Spleen (tissue), 11 donors: ENCODE measurements at regions not wholly inside any gene's neighbourhood (a gene's known extent, or its start where the extent isn't known, plus 50 kb on each side); places are given as distances from the start of the nearest gene placed in this dataset.

ENCODE experiments used
- DNase-seq: peaks from one replicate; pipeline ENCODE4 v3.0.0-alpha.2; 2020
- H3K27ac ChIP-seq, 8 donors: fragments of 200-600 bp; sonication (generic) in 7 of 8; 1 replicate in 4 of 8; 2 replicates in 4 of 8; pipeline versions ENCODE4 v1.5.0 to v1.8.0; 2016 to 2021; ENCODE audit warnings: inconsistent platforms in 4 of 8, mild to moderate bottlenecking in 4 of 8, moderate library complexity in 1 of 8
- H3K27me3 ChIP-seq, 7 donors: fragments of 200-600 bp; sonication (generic) in 6 of 7; replicated peaks in 1 of 7; 1 replicate in 4 of 7; 2 replicates in 3 of 7; pipeline versions ENCODE4 v1.5.0 to v1.8.0; 2016 to 2021; ENCODE audit warnings: inconsistent platforms in 3 of 7, mild to moderate bottlenecking in 1 of 7
- H3K36me3 ChIP-seq, 6 donors: fragments of 200-600 bp; sonication (generic) in 5 of 6; 1 replicate in 4 of 6; 2 replicates in 2 of 6; pipeline versions ENCODE4 v1.5.0 to v1.8.0; 2016 to 2021; ENCODE audit warnings: inconsistent platforms in 2 of 6
- H3K4me1 ChIP-seq, 6 donors: fragments of 200-600 bp; sonication (generic) in 5 of 6; 1 replicate in 3 of 6; 2 replicates in 3 of 6; pipeline versions ENCODE4 v1.5.0 to v1.8.0; 2016 to 2021; ENCODE audit warnings: inconsistent platforms in 3 of 6
- H3K4me3 ChIP-seq, 8 donors: fragments of 200-600 bp; sonication (generic) in 7 of 8; 1 replicate in 4 of 8; 2 replicates in 4 of 8; pipeline versions ENCODE4 v1.5.0 to v1.8.0; 2016 to 2021; ENCODE audit warnings: inconsistent platforms in 4 of 8, mild to moderate bottlenecking in 4 of 8, moderate library complexity in 2 of 8
- H3K9me3 ChIP-seq, 8 donors: fragments of 200-600 bp; sonication (generic) in 7 of 8; 1 replicate in 4 of 8; 2 replicates in 4 of 8; pipeline versions ENCODE4 v1.5.0 to v1.8.0; 2016 to 2021; ENCODE audit warnings: inconsistent platforms in 4 of 8
- CTCF ChIP-seq, 11 experiments: fragments of 200-600 bp in 7 of 11; fragments of 450-650 bp in 4 of 11; sonication (generic) in 4 of 11; IDR thresholded peaks in 8 of 11; conservative IDR thresholded peaks in 3 of 11; 1 replicate in 7 of 11; 2 replicates in 4 of 11; pipeline versions ENCODE4 v1.4.0 to v1.8.0; 2016 to 2021; ENCODE audit warnings: antibody characterized with exemption in 11 of 11, inconsistent platforms in 4 of 11, mild to moderate bottlenecking in 1 of 11
- POLR2A ChIP-seq, 3 donors: fragments of 450-650 bp; IDR thresholded peaks; one replicate each; pipeline ENCODE4 v1.5.1; 2017; ENCODE audit warnings: antibody characterized with exemption in 3 of 3, mild to moderate bottlenecking in 1 of 3
- POLR2AphosphoS5 ChIP-seq, 3 donors: sonication (generic); formaldehyde crosslinking; IDR thresholded peaks; one replicate each; pipeline ENCODE4 v1.5.1; 2017; ENCODE audit warnings: antibody characterized with exemption in 3 of 3
- WGBS, 5 donors: extraction: QIAGEN DNeasy Blood & Tissue Kit in 3 of 5; methylation state at CpG; one replicate each; pipeline versions ENCODE4 v1.1.5 to v1.1.7; 2013 to 2018; 5-methylcytosine and 5-hydroxymethylcytosine counted together
- intact Hi-C: fragments of 100-400 bp; cut with DNase I; formaldehyde crosslinking; loops from one replicate; pipeline ENCODE4 v1.15.0; 2023; ENCODE audit warnings: low total_unique reads
- donor health status: healthy with polysubstance abuse.
- donor health status: DM: no; HTN: no; CAD: no; lungs with moderate emphysema.
- donor health status: DM: no; HTN: no; CAD: no.
- donor health status: Bipolar disorder and iron deficiency.
- donor health status: healthy.
- donor health status: DM: no; HTN: no; CAD: no.
- donor health status: DM: yes; HTN: yes; CAD: no.

GRCh38 chr1:208709981-208710380 lies 465.8 kb upstream of the PLXNA2 start:
- no peak overlapping the region for H3K4me3 ChIP-seq
- no peaks in the 10 kb centered on the region for H3K36me3 ChIP-seq
- 83 to 91% (median 86%) methylated on average over 4 of the region's 4 CpGs for WGBS, 5 donors
- no peaks in the 10 kb centered on the region for H3K27me3 ChIP-seq
- H3K4me1 ChIP-seq = no peaks in the 10 kb centered on the region
- DNase-seq = no peak
- TF ChIP-seq POLR2A (IDR thresholded peaks at IDR 0.05) (no peak), POLR2AphosphoS5 (IDR thresholded peaks at IDR 0.05) (no peak)
- no peaks in the 10 kb centered on the region for H3K9me3 ChIP-seq
- intact Hi-C loops = no loop called here
- H3K27ac ChIP-seq = no peak overlapping the region

GRCh38 chr1:208714323-208714722 lies 470.1 kb upstream of the PLXNA2 start:
- H3K4me3 ChIP-seq = no peak overlapping the region
- no peaks in the 10 kb centered on the region for H3K9me3 ChIP-seq
- TF ChIP-seq CTCF (IDR thresholded peaks at IDR 0.05 in 8 of 11, conservative IDR thresholded peaks at IDR 0.05 in 3 of 11) = no peak
- no peaks in the 10 kb centered on the region for H3K4me1 ChIP-seq
- intact Hi-C loops = no loop called here
- no peak for DNase-seq
- 82 to 87% (median 86%) methylated on average over 4 of the region's 4 CpGs for WGBS, 5 donors
- no peaks in the 10 kb centered on the region for H3K27me3 ChIP-seq
- no peak overlapping the region for H3K27ac ChIP-seq
- H3K36me3 ChIP-seq = no peaks in the 10 kb centered on the region

GRCh38 chr1:208717525-208717924 lies 473.3 kb upstream of the PLXNA2 start:
- no peak for DNase-seq
- no peaks in the 10 kb centered on the region for H3K36me3 ChIP-seq
- peaks cover 5 to 28% (median 18%) of the 10 kb centered on the region in 8 donors for H3K9me3 ChIP-seq
- intact Hi-C loops = no loop called here
- H3K4me3 ChIP-seq = no peak overlapping the region
- TF ChIP-seq POLR2A (IDR thresholded peaks at IDR 0.05) = no peak
- TF ChIP-seq POLR2AphosphoS5 (IDR thresholded peaks at IDR 0.05) = no peak
- no peak for TF ChIP-seq CTCF (IDR thresholded peaks at IDR 0.05 in 8 of 11, conservative IDR thresholded peaks at IDR 0.05 in 3 of 11)
- H3K4me1 ChIP-seq = no peaks in the 10 kb centered on the region
- H3K27ac ChIP-seq = no peak overlapping the region
- no peaks in the 10 kb centered on the region for H3K27me3 ChIP-seq
- WGBS, 5 donors = 79 to 92% (median 82%) methylated on average over 5 of the region's 5 CpGs

GRCh38 chr1:208722592-208722991 lies 478.4 kb upstream of the PLXNA2 start:
- no peak overlapping the region for H3K27ac ChIP-seq
- intact Hi-C loops = no loop called here
- no peaks in the 10 kb centered on the region for H3K27me3 ChIP-seq
- no peaks in the 10 kb centered on the region for H3K4me1 ChIP-seq
- DNase-seq = no peak
- H3K4me3 ChIP-seq = no peak overlapping the region
- TF ChIP-seq CTCF (IDR thresholded peaks at IDR 0.05 in 8 of 11, conservative IDR thresholded peaks at IDR 0.05 in 3 of 11) (no peak), POLR2AphosphoS5 (IDR thresholded peaks at IDR 0.05) (no peak), POLR2A (IDR thresholded peaks at IDR 0.05) (no peak)
- H3K36me3 ChIP-seq = no peaks in the 10 kb centered on the region
- H3K9me3 ChIP-seq = peaks cover 8 to 44% (median 33%) of the 10 kb centered on the region in 8 donors

- Histone ChIP-seq H3K9me3 (peaks cover 8 to 44% (median 33%) of the 10 kb centered on the region in 8 donors), H3K27me3 (no peaks in the 10 kb centered on the region), H3K4me1 (no peaks in the 10 kb centered on the region), H3K36me3 (no peaks in the 10 kb centered on the region), H3K4me3 (no peak overlapping the region), H3K27ac (no peak overlapping the region)
- intact Hi-C loops = no loop called here
- WGBS, 5 donors = 18 to 41% (median 26%) methylated on average over 1 of the region's 1 CpG
- no peak for DNase-seq
- TF ChIP-seq POLR2AphosphoS5 (IDR thresholded peaks at IDR 0.05) (no peak), POLR2A (IDR thresholded peaks at IDR 0.05) (no peak), CTCF (IDR thresholded peaks at IDR 0.05 in 8 of 11, conservative IDR thresholded peaks at IDR 0.05 in 3 of 11) (no peak)
These were observed 479.9 kb upstream of the PLXNA2 start for GRCh38 chr1:208724079-208724478.
